HFFc6 (cell line): ENCODE measurements at regions not wholly inside any gene's neighbourhood (a gene's known extent, or its start where the extent isn't known, plus 50 kb on each side); places are given as distances from the start of the nearest gene placed in this dataset.

Experiments
- DNase-seq: peaks from one replicate; pipeline ENCODE4 v3.0.0-alpha.2; 2018
- H3K27ac Mint-ChIP-seq: 2 replicates; pipeline ENCODE4 v1.8.0; 2020; ENCODE audit warnings: mild to moderate bottlenecking, mixed read lengths
- H3K27me3 Mint-ChIP-seq: 2 replicates; pipeline ENCODE4 v1.8.0; 2021; ENCODE audit warnings: mild to moderate bottlenecking, moderate library complexity, mixed read lengths; ENCODE audit not compliant: insufficient read depth
- H3K36me3 Mint-ChIP-seq: 2 replicates; pipeline ENCODE4 v1.8.0; 2021; ENCODE audit warnings: low read depth, mixed read lengths
- H3K4me1 Mint-ChIP-seq: 2 replicates; pipeline ENCODE4 v1.8.0; 2020; ENCODE audit warnings: low read depth, mixed read lengths
- H3K4me3 Mint-ChIP-seq: 2 replicates; pipeline ENCODE4 v1.8.0; 2020; ENCODE audit warnings: mild to moderate bottlenecking, moderate library complexity, mixed read lengths
- H3K9me3 Mint-ChIP-seq: 2 replicates; pipeline ENCODE4 v1.8.0; 2020; ENCODE audit warnings: mild to moderate bottlenecking, mixed read lengths
- CTCF ChIP-seq: fragments of 200-600 bp; sonication (generic); IDR thresholded peaks from 2 replicates; pipeline ENCODE4 v1.5.0; 2021; ENCODE audit warnings: antibody characterized with exemption, mild to moderate bottlenecking

GRCh38 chr13:109655206-109655600, 131.2 kb downstream of the IRS2 start:
- H3K36me3 Mint-ChIP-seq, result no peaks in the 10 kb centered on the region
- peaks cover 26% of the 10 kb centered on the region for H3K27me3 Mint-ChIP-seq
- H3K27ac Mint-ChIP-seq, result no peak overlapping the region
- no peak for DNase-seq
- TF ChIP-seq CTCF, result no peak
- H3K4me1 Mint-ChIP-seq, result no peaks in the 10 kb centered on the region; the same call in 1 of the 2 replicates
- H3K9me3 Mint-ChIP-seq, result no peaks in the 10 kb centered on the region
- no peak overlapping the region for H3K4me3 Mint-ChIP-seq

GRCh38 chr13:109654341-109655205, 131.8 kb downstream of the IRS2 start:
- Mint-ChIP-seq H3K9me3 (no peaks in the 10 kb centered on the region), H3K36me3 (no peaks in the 10 kb centered on the region), H3K4me1 (no peaks in the 10 kb centered on the region; the same call in 1 of the 2 replicates), H3K27me3 (peaks cover 26% of the 10 kb centered on the region), H3K27ac (no peak overlapping the region), H3K4me3 (no peak overlapping the region)
- no peak for TF ChIP-seq CTCF
- DNase-seq, result no peak

GRCh38 chr13:109652531-109652930, 133.9 kb downstream of the IRS2 start:
- peaks cover 20% of the 10 kb centered on the region for H3K27me3 Mint-ChIP-seq
- no peaks in the 10 kb centered on the region for H3K36me3 Mint-ChIP-seq
- H3K27ac Mint-ChIP-seq, result no peak overlapping the region
- no peak overlapping the region for H3K4me3 Mint-ChIP-seq
- H3K4me1 Mint-ChIP-seq, result no peaks in the 10 kb centered on the region; the same call in 1 of the 2 replicates
- DNase-seq, result no peak
- TF ChIP-seq CTCF, result no peak
- H3K9me3 Mint-ChIP-seq, result no peaks in the 10 kb centered on the region

- Mint-ChIP-seq H3K27me3 (peaks cover 20% of the 10 kb centered on the region), H3K4me3 (no peak overlapping the region), H3K36me3 (no peaks in the 10 kb centered on the region), H3K4me1 (peaks cover 5% of the 10 kb centered on the region; the same call in 1 of the 2 replicates), H3K9me3 (no peaks in the 10 kb centered on the region), H3K27ac (no peak overlapping the region)
- DNase-seq, result no peak
- no peak for TF ChIP-seq CTCF
Observed at GRCh38 chr13:109651854-109652253, 134.5 kb downstream of the IRS2 start.

GRCh38 chr13:109651311-109651710, 135.1 kb downstream of the IRS2 start:
- no peaks in the 10 kb centered on the region for H3K36me3 Mint-ChIP-seq
- H3K4me3 Mint-ChIP-seq, result no peak overlapping the region
- peaks cover 18% of the 10 kb centered on the region for H3K27me3 Mint-ChIP-seq
- no peak overlapping the region for H3K27ac Mint-ChIP-seq
- peaks cover 6% of the 10 kb centered on the region; the same call in 1 of the 2 replicates for H3K4me1 Mint-ChIP-seq
- TF ChIP-seq CTCF, result no peak
- DNase-seq, result no peak
- H3K9me3 Mint-ChIP-seq, result no peaks in the 10 kb centered on the region
